A172 (cell line): ENCODE measurements at regions not wholly inside any gene's neighbourhood (a gene's known extent, or its start where the extent isn't known, plus 50 kb on each side); places are given as distances from the start of the nearest gene placed in this dataset.
A peak's percentile ranks its signal among the peaks of the same experiment; 100 is the strongest.

Experiments
- DNase-seq: peaks from one replicate; pipeline ENCODE4 v3.0.0-alpha.2; 2015; ENCODE audit warnings: low spot score

DNA sequence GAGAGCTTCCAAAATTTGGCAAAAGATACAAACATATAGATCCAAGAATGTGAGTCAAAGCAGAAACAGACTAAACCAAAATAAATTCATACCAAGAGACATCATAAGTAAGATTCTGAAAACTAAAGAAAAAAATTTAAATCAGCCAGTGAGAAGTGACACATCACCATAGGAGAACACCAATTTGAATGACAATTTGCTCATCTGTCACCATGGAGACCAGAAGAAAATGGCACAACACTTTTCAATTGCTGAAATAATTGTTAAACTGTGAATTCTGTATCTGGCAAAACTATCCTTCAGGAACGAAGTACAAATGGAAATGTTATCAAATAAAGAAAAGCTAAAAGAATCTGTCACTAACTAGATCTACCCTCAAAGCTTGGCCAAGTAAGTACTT lies 864.3 kb downstream of the BRD1 start:
- DNase-seq = no peak

- DNase-seq = no peak
Observed at GRCh38 chr22:48961705-48962104, 866.0 kb downstream of the BRD1 start.

GRCh38 chr22:48960980-48961660 lies 866.6 kb downstream of the BRD1 start:
- peak; percentile 8 for DNase-seq

GRCh38 chr22:48960576-48960975 lies 867.1 kb downstream of the BRD1 start:
- DNase-seq = no peak

GRCh38 chr22:48959496-48959895 lies 868.2 kb downstream of the BRD1 start:
- no peak for DNase-seq

GRCh38 chr22:48957987-48958321 lies 869.7 kb downstream of the BRD1 start:
- DNase-seq = no peak

GRCh38 chr22:48957311-48957986 lies 870.2 kb downstream of the BRD1 start:
- no peak for DNase-seq

DNA sequence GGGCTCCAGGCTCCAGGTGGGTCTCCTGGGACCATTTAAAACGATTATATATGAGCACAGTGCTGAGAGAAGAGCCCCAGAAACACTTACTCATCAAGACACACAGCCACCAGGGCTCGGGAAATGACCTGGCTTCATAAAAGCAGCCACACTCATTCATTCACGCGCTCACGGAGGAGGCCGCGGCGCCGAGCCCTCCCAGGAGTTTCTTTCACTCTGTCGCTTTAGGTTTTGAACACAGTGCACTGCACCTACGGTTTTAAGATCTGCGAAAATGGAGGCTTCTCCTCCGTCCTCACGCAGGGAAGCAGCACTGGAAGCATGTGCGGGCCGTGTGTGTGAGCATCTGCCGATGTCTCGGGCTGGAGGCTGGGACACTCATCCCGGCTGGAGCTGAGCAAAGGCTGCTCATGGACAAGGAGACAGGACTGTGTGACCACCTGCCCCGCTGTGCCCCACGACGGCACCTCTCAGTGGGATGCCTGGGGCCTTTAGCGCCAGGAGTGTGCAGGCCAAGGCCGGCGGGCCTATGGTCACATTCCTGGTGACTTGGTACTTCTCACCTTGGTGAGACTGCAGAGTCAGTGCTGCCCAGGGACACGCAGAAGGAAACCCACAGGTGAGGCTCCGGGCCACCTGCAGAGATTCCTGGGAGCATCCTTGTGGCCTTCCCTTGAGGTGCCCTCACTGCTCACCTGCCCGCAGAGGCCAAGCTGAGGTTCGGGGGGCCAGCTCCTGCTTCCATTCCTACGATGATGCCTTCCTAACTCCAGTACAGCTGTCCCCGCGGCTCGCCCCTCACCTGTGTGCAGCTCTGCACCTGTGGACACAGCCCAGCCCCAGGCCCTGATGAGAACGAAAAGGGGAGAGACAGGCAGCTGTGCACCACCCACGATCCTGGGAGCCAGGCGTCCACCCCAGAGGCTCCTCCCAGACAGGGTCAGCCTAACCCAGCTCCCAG lies 872.0 kb downstream of the BRD1 start:
- DNase-seq = no peak

GRCh38 chr22:48954781-48955311 lies 872.8 kb downstream of the BRD1 start:
- DNase-seq = no peak

- no peak for DNase-seq
Observed at GRCh38 chr22:48953830-48954229, 873.8 kb downstream of the BRD1 start.

GRCh38 chr22:48953103-48953720 lies 874.5 kb downstream of the BRD1 start:
- DNase-seq = no peak

DNA sequence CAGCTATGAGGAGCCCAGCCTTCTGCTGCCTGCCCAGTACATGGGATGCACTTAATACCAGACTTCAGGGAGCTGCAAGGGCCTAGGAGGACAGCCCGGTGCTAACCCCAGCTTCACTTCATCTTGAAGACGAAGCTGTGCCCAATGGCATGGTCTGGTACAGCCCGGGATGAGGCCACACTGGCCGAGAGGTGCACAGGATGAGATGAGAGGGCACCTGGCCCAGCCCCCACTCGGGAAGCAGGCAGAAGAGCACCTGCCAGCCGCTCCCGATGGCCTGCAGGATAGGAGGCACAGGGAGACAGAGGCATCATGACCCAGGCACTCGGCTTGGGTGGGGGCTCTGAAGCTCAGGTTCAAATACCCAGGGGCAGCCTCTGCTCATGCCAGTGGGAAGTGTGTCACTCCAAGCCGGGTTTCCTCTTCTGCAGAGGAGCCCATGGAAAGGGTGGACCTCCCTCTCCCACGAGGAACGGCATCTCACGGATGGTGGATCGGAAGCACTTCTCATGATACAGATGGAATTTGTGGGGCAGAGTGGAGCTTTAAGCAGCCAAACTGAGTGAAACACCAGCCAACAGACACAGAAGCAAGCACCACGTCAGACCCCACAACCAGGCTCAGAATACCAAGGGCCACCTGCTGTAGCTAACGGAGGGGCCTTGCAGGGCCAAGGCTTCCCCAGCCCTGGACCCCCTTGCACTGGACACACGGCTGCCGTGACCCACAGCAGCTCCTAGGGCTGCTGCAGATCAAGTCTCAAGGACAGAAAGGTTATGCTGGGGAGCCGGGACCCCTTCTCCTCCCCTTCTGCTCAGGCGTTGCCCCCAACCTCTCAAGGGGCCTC lies 875.2 kb downstream of the BRD1 start:
- DNase-seq = no peak

DNA sequence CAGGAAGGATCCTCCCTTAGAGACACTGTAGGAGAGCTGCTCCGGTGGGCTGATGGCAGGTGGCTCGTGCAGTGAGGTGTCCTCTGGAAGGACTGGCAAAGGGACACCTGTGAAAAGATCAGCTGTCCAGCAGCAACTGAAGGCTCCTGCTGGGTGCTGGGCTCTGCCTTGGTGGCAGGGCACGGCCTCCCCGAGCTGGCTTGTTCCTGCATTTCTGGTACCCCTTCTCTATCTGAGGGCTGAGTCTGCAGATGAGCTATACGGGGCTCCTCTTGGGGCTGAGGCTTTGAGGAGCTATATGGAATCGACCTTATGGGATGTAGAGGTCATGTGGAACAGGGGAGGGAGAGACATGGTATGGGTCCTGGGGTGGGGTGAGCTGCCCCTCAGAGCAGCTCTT lies 875.8 kb downstream of the BRD1 start:
- DNase-seq = no peak

- no peak for DNase-seq
Observed at GRCh38 chr22:48950151-48950915, 877.3 kb downstream of the BRD1 start.

DNA sequence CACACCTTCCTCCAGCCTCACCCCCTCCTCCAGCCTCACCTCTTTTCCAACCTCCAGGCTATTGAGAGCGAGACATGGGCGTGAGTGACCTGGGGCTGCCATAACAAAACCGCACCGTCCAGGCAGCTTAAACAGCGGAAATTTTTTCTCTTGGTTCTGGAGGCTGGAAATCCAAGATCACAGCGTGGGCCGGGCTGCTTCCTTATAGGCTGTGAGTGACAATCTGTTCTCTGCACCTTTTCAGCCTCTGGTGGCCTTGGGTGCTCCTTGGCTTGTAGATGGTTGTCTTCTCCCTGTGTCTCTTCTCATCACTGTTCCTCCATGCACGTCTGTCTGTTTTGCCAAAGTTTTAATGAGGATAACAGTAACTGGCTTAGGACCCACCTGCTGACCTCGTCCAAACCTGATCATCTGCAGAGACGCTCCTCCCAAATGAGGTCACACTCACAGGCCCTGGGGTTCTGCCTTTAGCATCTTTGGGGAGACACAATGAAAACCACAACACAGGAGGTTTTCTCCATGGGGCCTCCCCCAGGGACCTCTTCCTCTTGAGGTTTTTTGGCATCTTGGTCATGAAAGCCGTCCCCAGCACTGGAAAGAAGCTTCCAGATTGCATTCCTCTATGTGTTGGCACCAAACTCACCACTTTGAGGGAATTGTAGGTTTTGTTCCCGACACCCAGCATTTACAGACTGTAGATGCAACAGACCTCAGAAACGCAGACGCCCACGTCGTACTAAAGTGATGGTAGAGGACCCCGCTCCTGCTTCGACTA lies 878.1 kb downstream of the BRD1 start:
- no peak for DNase-seq

- DNase-seq = no peak
Observed at GRCh38 chr22:48948575-48949170, 879.0 kb downstream of the BRD1 start.

DNA sequence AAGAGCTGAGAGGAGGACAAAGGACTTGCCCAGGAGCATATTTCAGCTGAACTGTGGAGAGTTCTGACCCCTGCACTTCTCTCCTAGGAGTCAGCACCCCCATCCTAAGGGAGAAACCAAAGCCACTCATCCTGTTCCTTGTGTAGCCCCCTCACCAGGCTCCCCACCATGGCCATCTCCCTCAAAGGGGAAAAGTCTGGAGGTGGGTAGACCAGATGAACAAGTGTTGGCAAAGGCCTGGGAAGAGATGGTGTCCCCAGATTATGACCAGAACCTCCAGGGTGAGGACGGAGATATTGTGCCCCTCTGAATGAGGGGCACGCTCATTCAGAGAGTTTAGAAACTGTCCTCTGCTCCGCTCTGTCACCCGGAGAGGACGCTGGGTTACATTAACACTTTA lies 880.0 kb downstream of the BRD1 start:
- no peak for DNase-seq

- no peak for DNase-seq
Observed at GRCh38 chr22:48945621-48946458, 881.8 kb downstream of the BRD1 start.
